CD4-positive, alpha-beta T cell (primary cell): ENCODE measurements at regions not wholly inside any gene's neighbourhood (a gene's known extent, or its start where the extent isn't known, plus 50 kb on each side); places are given as distances from the start of the nearest gene placed in this dataset.
"Not testable (repeated sequence)": the region's sequence is repeated elsewhere in the genome, so short reads cannot be mapped to it uniquely, and the experiment has no call there.

Source experiments
- ATAC-seq: fragments of 200-7000 bp; cut with Tn5 transposase; one replicate; pipeline ENCODE4 v1.10.0; 2022; ENCODE audit warnings: mild to moderate bottlenecking; ENCODE audit not compliant: poor library complexity
- CTCF ChIA-PET: fragments of 350-600 bp; sonication (Branson Sonifier 250); formaldehyde crosslinking; loops from one replicate; lab custom pipeline; 2021; ENCODE audit warnings: antibody characterized with exemption, inconsistent platforms; lab: Charles Lee
- POLR2A ChIA-PET: fragments of 350-600 bp; sonication (Branson Sonifier 250); formaldehyde crosslinking; loops from one replicate; lab custom pipeline; 2021; ENCODE audit warnings: antibody characterized with exemption, inconsistent platforms; lab: Charles Lee
- DNase-seq, 14 experiments: peaks; one replicate each; pipeline ENCODE4 v3.0.0-alpha.2; 2013 to 2020; ENCODE audit warnings: mixed read lengths in 2 of 14
- H3K27ac ChIP-seq, 2 donors: one replicate each; pipeline versions ENCODE4 v1.5.1 to v1.7.0; 2013; ENCODE audit warnings: low read length in 2 of 2, low read depth in 1 of 2, mild to moderate bottlenecking in 1 of 2
- H3K27me3 ChIP-seq, 2 experiments: 1 replicate in 1 of 2; 2 replicates in 1 of 2; pipeline versions ENCODE4 v1.6.1 to v1.7.0; 2013; ENCODE audit warnings: low read length in 2 of 2, control low read depth in 1 of 2, mild to moderate bottlenecking in 1 of 2, moderate library complexity in 1 of 2; ENCODE audit not compliant: insufficient read depth in 2 of 2, control insufficient read depth in 1 of 2
- H3K36me3 ChIP-seq: one replicate; pipeline ENCODE4 v1.6.1; 2013; ENCODE audit warnings: low read length, control low read depth; ENCODE audit not compliant: insufficient read depth
- H3K4me1 ChIP-seq: one replicate; pipeline ENCODE4 v1.6.1; 2013; ENCODE audit warnings: low read length, control low read depth; ENCODE audit not compliant: insufficient read depth
- H3K4me3 ChIP-seq: one replicate; pipeline ENCODE4 v1.5.1; 2013; ENCODE audit warnings: mild to moderate bottlenecking, low read length, moderate library complexity
- H3K9me3 ChIP-seq, 2 experiments: 1 replicate in 1 of 2; 2 replicates in 1 of 2; pipeline versions ENCODE4 v1.6.1 to v1.7.0; 2013; ENCODE audit warnings: low read length in 2 of 2, mild to moderate bottlenecking in 2 of 2, control low read depth in 1 of 2, moderate library complexity in 1 of 2; ENCODE audit not compliant: control insufficient read depth in 1 of 2, insufficient read depth in 1 of 2
- H3K27ac Mint-ChIP-seq: one replicate; pipeline ENCODE4 v1.8.0; 2020; ENCODE audit warnings: mixed read lengths
- H3K27me3 Mint-ChIP-seq: one replicate; pipeline ENCODE4 v1.8.0; 2021; ENCODE audit warnings: mixed read lengths
- H3K36me3 Mint-ChIP-seq: one replicate; pipeline ENCODE4 v1.8.0; 2021; ENCODE audit warnings: low read depth, mixed read lengths
- H3K4me1 Mint-ChIP-seq: one replicate; pipeline ENCODE4 v1.8.0; 2021; ENCODE audit warnings: low read depth, mixed read lengths
- H3K4me3 Mint-ChIP-seq: one replicate; pipeline ENCODE4 v1.8.0; 2020; ENCODE audit warnings: mild to moderate bottlenecking, mixed read lengths
- H3K9me3 Mint-ChIP-seq: one replicate; pipeline ENCODE4 v1.8.0; 2020; ENCODE audit warnings: mixed read lengths
- intact Hi-C, 2 experiments: fragments of 100-400 bp; cut with DNase I in 1 of 2; cut with micrococcal nuclease in 1 of 2; formaldehyde crosslinking; loops; one replicate each; pipeline versions ENCODE4 v1.15.1 to v1.9.0; 2023 to 2025; cut with DNase I, micrococcal nuclease
- TF ChIP-seq, protein P1 (sequence below): fragments of 200-600 bp; IDR thresholded peaks from one replicate; pipeline ENCODE4 v1.8.0; 2022; ENCODE audit warnings: antibody characterized with exemption, mild to moderate bottlenecking

DNA sequence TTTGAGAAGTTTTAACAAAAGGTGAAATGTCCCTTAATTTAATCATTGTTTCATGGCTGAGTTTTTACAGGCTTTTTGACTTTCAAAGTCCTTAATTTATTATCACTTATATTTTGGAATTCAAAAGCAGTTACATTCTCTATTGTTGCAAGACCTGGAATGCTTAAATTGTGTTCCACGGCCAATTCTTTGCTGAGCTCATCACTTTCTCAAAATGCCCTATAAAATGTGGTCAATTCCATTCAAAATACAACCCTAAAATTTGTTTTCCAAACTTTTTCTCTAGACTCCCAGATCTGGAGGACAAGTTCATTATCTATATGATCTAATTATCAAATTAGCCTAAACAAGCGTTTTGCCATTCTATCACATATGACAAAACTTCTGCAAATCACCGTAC is 1051.2 kb downstream of the TDRD15 start:
- Mint-ChIP-seq H3K9me3 (peaks cover 14% of the 10 kb centered on the region), H3K27ac (no peak overlapping the region), H3K27me3 (no peaks in the 10 kb centered on the region), H3K4me1 (no peaks in the 10 kb centered on the region), H3K36me3 (no peaks in the 10 kb centered on the region), H3K4me3 (no peak overlapping the region)
- no peak overlapping the region for H3K27ac ChIP-seq
- POLR2A ChIA-PET = no interaction called here
- CTCF ChIA-PET = no interaction called here
- H3K4me1 ChIP-seq = no peaks in the 10 kb centered on the region
- peaks cover 0 to 5% of the 10 kb centered on the region in 2 experiments for H3K9me3 ChIP-seq
- TF ChIP-seq, protein P1, sequence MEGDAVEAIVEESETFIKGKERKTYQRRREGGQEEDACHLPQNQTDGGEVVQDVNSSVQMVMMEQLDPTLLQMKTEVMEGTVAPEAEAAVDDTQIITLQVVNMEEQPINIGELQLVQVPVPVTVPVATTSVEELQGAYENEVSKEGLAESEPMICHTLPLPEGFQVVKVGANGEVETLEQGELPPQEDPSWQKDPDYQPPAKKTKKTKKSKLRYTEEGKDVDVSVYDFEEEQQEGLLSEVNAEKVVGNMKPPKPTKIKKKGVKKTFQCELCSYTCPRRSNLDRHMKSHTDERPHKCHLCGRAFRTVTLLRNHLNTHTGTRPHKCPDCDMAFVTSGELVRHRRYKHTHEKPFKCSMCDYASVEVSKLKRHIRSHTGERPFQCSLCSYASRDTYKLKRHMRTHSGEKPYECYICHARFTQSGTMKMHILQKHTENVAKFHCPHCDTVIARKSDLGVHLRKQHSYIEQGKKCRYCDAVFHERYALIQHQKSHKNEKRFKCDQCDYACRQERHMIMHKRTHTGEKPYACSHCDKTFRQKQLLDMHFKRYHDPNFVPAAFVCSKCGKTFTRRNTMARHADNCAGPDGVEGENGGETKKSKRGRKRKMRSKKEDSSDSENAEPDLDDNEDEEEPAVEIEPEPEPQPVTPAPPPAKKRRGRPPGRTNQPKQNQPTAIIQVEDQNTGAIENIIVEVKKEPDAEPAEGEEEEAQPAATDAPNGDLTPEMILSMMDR = no peak
- intact Hi-C loops = no loop called here
- H3K36me3 ChIP-seq = no peaks in the 10 kb centered on the region
- no peak overlapping the region for H3K4me3 ChIP-seq
- ATAC-seq (no peak), DNase-seq (no peak)
- no peaks in the 10 kb centered on the region for H3K27me3 ChIP-seq

DNA sequence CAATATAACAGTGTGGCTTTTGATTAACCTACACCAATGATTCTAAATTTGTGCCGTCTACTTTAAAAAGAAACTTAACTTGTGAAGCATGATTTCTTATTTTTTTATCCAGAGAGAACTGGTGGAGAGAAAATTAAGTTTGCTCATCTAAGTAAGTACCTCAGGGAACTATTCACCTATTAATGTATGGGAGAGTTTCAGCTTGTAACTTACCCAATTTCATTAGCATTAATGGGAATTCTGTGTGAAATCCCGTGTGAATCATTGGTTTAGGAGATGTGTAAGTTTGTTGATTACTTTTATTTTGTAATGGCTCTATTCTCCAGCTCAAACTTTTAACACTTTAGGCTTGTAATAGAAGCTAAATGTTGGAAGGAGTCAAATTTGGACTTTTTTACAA is 1061.5 kb downstream of the TDRD15 start:
- intact Hi-C loops = no loop called here
- Histone ChIP-seq H3K9me3 (peaks cover 0 to 17% of the 10 kb centered on the region in 2 experiments), H3K27me3 (no peaks in the 10 kb centered on the region), H3K36me3 (no peaks in the 10 kb centered on the region), H3K4me3 (no peak overlapping the region), H3K4me1 (no peaks in the 10 kb centered on the region), H3K27ac (no peak overlapping the region)
- H3K4me1 Mint-ChIP-seq = no peaks in the 10 kb centered on the region
- no peaks in the 10 kb centered on the region for H3K27me3 Mint-ChIP-seq
- TF ChIP-seq, protein P1 = no peak
- ATAC-seq (no peak), DNase-seq (no peak)
- H3K27ac Mint-ChIP-seq = no peak overlapping the region
- H3K36me3 Mint-ChIP-seq = no peaks in the 10 kb centered on the region
- CTCF ChIA-PET = no interaction called here
- POLR2A ChIA-PET = no interaction called here
- peaks cover 6% of the 10 kb centered on the region for H3K9me3 Mint-ChIP-seq
- H3K4me3 Mint-ChIP-seq = no peak overlapping the region

DNA sequence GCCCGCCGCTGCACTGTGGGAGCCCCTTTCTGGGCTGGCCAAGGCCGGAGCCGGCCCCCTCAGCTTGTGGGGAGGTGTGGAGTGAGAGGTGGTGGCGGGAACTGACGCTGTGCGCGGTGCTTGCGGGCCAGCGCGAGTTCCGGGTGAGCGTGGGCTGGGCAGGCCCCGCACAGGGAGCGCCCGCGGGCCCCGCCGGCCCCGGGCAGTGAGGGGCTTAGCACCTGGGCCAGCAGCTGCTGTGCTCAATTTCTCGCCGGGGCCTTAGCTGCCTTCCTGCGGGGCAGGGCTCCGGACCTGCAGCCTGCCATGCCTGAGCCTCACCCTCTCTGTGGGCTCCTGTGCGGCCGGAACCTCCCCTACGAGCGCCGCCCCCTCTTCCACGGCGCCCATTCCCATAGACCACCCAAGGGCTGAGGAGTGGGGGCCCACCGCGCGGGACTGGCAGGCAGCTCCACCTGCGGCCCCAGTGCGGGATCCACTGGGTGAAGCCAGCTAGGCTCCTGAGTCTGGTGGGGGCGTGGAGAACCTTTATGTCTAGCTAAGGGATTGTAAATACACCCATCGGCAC is 1062.6 kb downstream of the TDRD15 start:
- H3K9me3 Mint-ChIP-seq, POLR2A ChIA-PET, H3K4me3 Mint-ChIP-seq, H3K27ac Mint-ChIP-seq, H3K4me1 Mint-ChIP-seq, H3K27me3 ChIP-seq, ATAC-seq, intact Hi-C loops, H3K36me3 ChIP-seq, H3K36me3 Mint-ChIP-seq, DNase-seq, H3K4me3 ChIP-seq, H3K27ac ChIP-seq, H3K27me3 Mint-ChIP-seq, H3K4me1 ChIP-seq, CTCF ChIA-PET: not testable (repeated sequence)
- H3K9me3 ChIP-seq = peaks cover 0 to 13% of the 10 kb centered on the region in 2 experiments

DNA sequence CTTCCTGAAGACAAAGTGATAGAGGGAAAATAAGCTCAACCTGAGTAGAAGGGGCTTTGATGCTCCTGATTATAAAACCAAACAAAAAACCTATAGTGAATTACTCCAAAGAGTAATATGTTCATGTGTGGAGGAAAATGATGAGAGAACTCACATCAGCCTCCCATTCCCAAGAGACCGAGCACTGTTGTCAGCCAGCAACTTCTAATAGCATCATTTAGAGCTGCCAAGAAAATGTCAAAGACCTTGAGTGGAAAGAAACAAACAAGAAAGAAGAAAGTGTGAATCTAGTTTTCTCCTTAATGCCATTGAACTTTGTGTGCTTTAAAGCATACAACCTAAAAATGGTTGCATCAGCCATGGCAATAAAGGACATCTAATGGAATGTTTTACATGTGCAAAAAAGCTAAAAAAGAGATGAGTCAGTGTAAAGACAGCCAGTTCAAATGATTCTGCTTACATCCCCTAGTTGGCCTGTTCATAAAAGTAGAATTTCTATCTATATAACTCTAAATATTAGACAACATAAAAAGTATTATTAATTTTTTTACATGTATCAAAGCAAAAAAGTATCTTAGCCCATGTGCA is 1066.2 kb downstream of the TDRD15 start:
- Mint-ChIP-seq H3K4me1 (no peaks in the 10 kb centered on the region), H3K27ac (no peak overlapping the region), H3K9me3 (peaks cover 10% of the 10 kb centered on the region), H3K36me3 (no peaks in the 10 kb centered on the region), H3K4me3 (no peak overlapping the region), H3K27me3 (no peaks in the 10 kb centered on the region)
- H3K9me3 ChIP-seq = peaks cover 0 to 12% of the 10 kb centered on the region in 2 experiments
- H3K36me3 ChIP-seq = no peaks in the 10 kb centered on the region
- no peaks in the 10 kb centered on the region for H3K4me1 ChIP-seq
- no peak overlapping the region for H3K4me3 ChIP-seq
- no peak overlapping the region for H3K27ac ChIP-seq
- intact Hi-C loops = no loop called here
- DNase-seq = no peak
- TF ChIP-seq, protein P1 = no peak
- ChIA-PET CTCF (no interaction called here), POLR2A (no interaction called here)
- no peak for ATAC-seq
- no peaks in the 10 kb centered on the region for H3K27me3 ChIP-seq
